Left cardiac atrium (tissue), 4 donors: ENCODE measurements at regions not wholly inside any gene's neighbourhood (a gene's known extent, or its start where the extent isn't known, plus 50 kb on each side); places are given as distances from the start of the nearest gene placed in this dataset.

Experiments used
- ATAC-seq, 2 donors: fragments of 200-7000 bp; cut with Tn5 transposase; one replicate each; pipeline ENCODE4 v1.9.1; 2020; ENCODE audit warnings: mild to moderate bottlenecking in 2 of 2, moderate library complexity in 2 of 2
- DNase-seq: peaks from one replicate; pipeline ENCODE4 v3.0.0-alpha.2; 2020
- intact Hi-C, 2 donors: fragments of 100-400 bp; cut with DNase I; formaldehyde crosslinking; loops; one replicate each; pipeline versions ENCODE4 v1.14.1 to v1.15.1; 2022 to 2023
- donor health status: DM: no; HTN: yes; CAD: no.
- donor health status: DM: no; HTN: yes; CAD: no; lungs with severe emphysema.
- donor health status: DM: yes; HTN: yes; CAD: no.
- donor health status: Dilated cardiomyopathy.

DNA sequence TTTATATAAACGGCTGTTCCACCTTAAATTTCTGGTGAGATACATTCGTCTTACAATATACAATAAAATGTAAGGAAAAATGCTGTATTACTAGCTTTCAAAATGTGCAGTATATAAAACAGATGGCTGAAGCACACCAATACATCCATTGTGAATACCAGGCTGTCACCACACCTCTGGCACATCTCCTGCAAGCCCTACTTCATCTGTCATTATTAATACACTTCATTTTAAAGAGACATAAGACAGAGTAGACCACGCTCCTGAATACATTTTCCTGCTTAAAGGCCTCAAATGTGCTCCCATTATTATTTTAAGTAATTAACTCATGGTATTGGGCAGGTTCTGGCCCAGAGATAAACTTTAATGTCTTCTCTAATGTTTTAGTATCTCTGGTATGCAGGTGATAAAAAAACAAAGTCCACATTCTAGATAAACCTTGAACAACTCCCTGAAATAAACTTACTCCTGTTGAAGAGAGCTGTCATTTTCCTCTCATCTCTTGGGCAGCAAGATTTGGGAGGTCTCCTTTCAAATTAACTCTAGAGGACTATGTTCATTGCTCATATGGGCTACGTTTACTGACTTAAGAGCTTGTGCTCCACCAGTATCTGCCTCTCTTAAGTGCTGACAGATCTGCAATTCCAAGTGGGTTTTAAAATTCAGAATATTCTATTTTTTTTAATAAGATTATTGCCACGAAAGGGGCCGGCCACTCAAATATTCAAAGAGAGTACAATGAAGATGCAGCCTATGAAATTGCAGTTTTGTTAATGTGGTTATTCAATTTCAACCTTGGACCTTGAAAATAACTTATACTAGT is 396.5 kb upstream of the SEMA3D start:
- ATAC-seq = no peak
- intact Hi-C loops = no loop called here

GRCh38 chr7:85573844-85574243 is 387.0 kb upstream of the SEMA3D start:
- ATAC-seq = no peak

More for the DNA sequence above, 396.5 kb upstream of the SEMA3D start:
- DNase-seq = no peak

GRCh38 chr7:85573346-85573745 is 386.5 kb upstream of the SEMA3D start:
- ATAC-seq (no peak), DNase-seq (no peak)
- intact Hi-C loops = no loop called here

More at GRCh38 chr7:85573844-85574243, 387.0 kb upstream of the SEMA3D start:
- intact Hi-C loops = no loop called here
- DNase-seq = no peak

DNA sequence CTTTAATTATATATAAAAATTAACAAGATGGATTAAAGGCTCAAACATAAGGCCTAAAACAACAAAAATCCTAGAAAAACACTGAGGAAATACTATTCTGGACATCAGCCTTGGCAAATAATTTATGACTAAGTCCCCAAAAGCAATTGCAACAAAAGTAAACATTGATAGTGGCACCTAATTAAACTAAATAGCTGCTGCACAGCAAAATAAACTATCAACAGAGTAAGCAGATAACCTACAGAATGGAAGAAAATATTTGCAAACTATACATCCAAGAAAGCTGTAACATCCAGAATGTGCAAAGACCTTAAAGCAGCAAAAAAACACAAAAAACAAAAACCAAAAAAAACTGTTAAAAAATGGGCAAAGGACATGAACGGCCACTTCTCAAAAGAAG is 384.0 kb upstream of the SEMA3D start:
- ATAC-seq (no peak), DNase-seq (no peak)
- intact Hi-C loops = no loop called here

- DNase-seq (no peak), ATAC-seq (no peak)
- intact Hi-C loops = no loop called here
These were observed 381.1 kb upstream of the SEMA3D start for GRCh38 chr7:85567983-85568382.

DNA sequence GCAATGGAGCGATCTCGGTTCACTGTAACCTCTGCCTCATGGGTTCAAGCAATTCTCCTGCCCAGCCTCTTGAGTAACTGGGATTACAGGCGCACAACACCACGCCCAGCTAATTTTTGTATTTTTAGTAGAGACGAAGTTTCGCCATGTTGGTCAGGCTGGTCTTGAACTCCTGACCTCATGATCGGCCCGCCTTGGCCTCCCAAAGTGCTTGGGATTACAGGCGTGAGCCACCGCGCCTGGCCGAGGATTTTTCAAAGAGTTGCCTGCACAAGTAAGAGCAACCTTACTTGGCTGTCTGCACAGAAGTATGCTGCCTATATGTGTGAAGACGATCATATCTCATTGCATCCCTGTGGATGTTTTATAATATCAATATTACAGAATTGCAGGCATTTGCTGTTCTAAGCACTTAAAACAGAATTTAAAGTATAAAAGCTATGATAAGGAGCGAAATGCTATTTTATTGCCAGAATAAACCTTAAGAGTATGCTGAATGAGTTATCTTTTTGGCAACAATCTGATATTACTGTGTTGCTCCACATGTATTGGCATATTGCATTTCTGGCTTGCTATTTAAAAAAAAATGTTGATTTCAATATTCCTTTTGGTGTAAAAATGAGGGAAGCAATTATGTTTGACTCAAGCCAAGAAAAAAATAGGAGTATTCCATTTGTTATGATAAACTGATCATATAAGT is 379.4 kb upstream of the SEMA3D start:
- no peak for ATAC-seq
- intact Hi-C loops = no loop called here

GRCh38 chr7:85565276-85565675 is 378.4 kb upstream of the SEMA3D start:
- DNase-seq = no peak
- intact Hi-C loops = no loop called here
- ATAC-seq = no peak

More for the DNA sequence above, 379.4 kb upstream of the SEMA3D start:
- DNase-seq = peak; percentile 8

- DNase-seq = no peak
These were observed 378.0 kb upstream of the SEMA3D start for GRCh38 chr7:85564861-85565260.

DNA sequence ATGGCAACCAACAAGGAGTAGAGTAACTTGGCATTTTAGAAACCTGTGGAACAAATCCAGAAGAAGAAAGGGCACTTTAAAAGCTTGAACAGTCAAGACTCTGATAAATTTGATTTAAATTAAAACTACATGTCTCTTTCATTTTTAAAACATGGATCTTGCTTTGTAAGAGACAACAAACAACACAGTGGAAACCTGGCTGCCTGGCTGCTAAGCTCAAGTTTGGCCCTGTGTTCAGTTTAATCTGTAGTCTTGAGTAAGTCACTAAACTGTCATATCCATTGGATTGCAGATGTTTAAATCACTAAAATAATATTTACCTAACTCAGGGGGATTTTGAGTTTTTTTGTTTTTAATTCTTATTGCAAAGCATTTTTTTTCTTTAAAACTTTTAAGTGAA is 374.9 kb upstream of the SEMA3D start:
- no peak for ATAC-seq
- intact Hi-C loops = no loop called here
- DNase-seq = no peak

More at GRCh38 chr7:85564861-85565260, 378.0 kb upstream of the SEMA3D start:
- intact Hi-C loops = no loop called here
- no peak for ATAC-seq

- ATAC-seq (peak; percentile 44 to 53), DNase-seq (no peak)
- intact Hi-C loops = loop anchor here (5.0 to 10.0 kb wide), 3 partner anchors 510 to 1617 kb away; no protein-coding TSS in a partner anchor
These were observed 367.7 kb upstream of the SEMA3D start for GRCh38 chr7:85554236-85555178.

- intact Hi-C loops = no loop called here
These were observed 349.3 kb upstream of the SEMA3D start for GRCh38 chr7:85535974-85536729.

DNA sequence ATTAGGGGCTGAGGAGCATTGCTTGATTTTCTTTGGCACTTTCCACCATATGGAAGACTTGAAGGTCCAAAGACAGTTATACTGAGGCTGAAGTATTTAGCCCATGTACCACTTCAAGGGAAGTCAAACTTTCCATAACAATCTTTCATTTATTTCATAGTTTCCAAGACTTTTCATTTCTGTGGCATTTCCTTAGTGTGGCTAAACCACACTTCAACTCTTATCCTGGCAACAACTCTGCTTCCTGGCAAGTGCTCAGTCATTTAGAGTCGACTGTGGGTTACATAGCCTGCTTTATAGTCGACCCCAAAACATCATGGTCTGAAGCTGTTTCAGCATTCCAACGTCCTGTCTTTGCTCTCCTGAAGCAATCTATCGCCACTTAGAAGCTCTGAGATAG is 343.0 kb upstream of the SEMA3D start:
- no peak for ATAC-seq
- DNase-seq = no peak
- intact Hi-C loops = no loop called here

More at GRCh38 chr7:85535974-85536729, 349.3 kb upstream of the SEMA3D start:
- no peak for ATAC-seq
- no peak for DNase-seq

DNA sequence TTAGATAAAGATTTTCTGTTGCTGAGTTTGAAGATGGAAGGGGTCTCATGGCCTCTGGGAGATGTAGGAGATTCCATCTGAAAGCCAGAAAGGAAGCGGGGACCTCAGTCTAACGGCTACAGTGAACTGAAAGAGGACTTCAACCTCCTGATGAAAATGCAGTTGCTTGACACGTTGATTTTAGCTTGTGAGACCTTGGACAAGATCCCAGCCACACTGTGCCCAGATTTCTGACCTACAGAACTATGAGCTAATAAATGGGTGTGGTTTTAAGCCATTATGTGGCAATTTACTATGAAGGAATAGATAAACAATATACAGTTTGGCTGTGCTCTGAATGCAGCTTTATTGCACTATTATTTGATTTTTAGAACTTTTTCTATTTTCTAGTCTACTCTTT is 342.3 kb upstream of the SEMA3D start:
- intact Hi-C loops = no loop called here
- peak; percentile 16 for DNase-seq
- peak; percentile 27 to 45 for ATAC-seq

- ATAC-seq (no peak), DNase-seq (no peak)
- intact Hi-C loops = no loop called here
These were observed 341.7 kb upstream of the SEMA3D start for GRCh38 chr7:85528581-85528980.

GRCh38 chr7:85525676-85526075 is 338.8 kb upstream of the SEMA3D start:
- no peak for DNase-seq
- intact Hi-C loops = no loop called here
- ATAC-seq = no peak

DNA sequence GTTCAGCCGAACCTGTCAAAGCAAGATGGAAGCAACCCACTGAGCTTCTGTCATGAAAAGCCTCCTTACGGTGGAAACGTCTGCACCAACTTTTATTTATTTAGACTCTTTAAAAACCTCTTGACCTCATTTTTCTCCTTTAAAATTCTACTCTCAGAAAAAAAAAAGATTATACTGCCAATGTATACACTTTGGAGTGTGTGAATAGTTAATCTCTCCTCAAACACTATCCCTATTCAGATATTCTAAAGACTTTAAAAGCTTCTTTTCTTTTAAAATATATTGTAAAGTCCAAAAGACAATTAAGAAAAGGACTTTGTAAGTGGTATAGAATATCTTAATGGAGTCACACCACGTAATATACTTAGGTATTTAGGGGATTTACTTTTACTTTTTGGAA is 335.2 kb upstream of the SEMA3D start:
- no peak for DNase-seq
- ATAC-seq = no peak
- intact Hi-C loops = no loop called here

DNA sequence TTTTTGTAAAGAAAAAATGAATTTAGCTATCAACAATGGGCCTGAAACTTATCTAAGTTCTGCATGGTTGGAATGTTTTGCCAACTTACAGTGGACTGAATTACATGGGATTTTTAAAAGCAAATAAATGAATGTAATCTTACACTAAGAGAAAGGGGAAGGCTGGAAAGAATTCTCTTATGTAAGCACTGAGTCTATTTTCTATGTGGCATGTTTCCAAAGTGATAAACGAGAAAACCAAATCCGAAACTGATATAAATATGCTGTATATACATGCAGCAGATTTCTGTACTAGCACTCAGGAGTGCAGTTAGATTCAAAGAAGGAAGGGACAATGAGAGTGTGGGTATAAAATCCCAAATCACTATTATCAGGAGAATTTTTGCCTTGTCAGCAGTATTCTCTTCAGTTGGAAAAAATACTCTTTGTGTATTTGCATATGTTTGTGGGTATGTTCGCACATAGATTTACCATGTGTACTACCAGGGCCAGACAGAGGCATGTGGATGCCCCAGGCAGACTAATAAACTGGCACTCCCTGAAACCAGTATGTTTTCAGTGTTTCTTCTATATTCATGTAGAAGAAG is 334.3 kb upstream of the SEMA3D start:
- intact Hi-C loops = no loop called here
- ATAC-seq = no peak
- no peak for DNase-seq

DNA sequence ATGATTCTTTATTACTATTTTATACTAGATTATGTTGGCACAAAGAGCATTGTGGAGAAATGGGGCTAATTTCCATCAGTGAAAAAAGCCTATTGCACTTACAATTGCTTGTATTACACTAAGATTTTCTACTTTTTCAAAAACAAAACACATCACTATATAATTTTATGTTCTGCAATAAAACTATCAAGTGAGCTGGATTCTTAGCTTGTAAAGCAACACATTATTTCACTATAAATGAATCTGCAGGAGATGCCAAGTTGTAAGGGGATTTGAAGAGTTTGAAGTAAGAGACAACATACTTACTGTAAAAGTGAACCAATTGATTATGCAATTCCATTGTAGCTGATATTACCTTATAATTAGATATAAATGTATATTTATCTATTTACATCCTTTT is 333.3 kb upstream of the SEMA3D start:
- ATAC-seq (no peak), DNase-seq (no peak)
- intact Hi-C loops = no loop called here
